ENCODE measurements at regions not wholly inside any gene's neighbourhood (a gene's known extent, or its start where the extent isn't known, plus 50 kb on each side); places are given as distances from the start of the nearest gene placed in this dataset.

DNA sequence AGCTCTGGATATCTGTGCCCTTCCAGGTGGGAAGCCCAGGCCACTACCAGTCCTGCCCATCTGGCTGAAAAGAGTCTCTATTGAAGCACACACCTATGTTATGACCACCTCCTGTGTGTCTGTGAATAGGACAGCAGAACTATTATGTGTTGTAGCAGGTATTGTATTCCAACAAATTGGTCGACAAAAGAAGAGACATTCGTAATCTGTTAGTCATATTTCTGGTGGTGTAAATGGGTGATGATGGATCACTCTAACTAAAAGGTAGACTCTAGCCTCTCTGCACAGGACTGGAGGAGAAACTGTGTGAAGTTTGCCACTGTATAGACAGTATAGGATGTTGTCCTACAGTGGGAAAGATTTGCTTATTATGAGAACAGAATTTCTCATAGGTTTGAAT, 416.1 kb downstream of the TMEM38B start:
- DNase-seq (ENCODE audit: low read depth, low spot score), result no peak
- no peak overlapping the region for H3K4me3 ChIP-seq (ENCODE audit: low read depth, low read length)
- in situ Hi-C loops (cut with HindIII; ENCODE audit: low sequenced_read_pairs), result no loop called here
- TF ChIP-seq, protein P1, sequence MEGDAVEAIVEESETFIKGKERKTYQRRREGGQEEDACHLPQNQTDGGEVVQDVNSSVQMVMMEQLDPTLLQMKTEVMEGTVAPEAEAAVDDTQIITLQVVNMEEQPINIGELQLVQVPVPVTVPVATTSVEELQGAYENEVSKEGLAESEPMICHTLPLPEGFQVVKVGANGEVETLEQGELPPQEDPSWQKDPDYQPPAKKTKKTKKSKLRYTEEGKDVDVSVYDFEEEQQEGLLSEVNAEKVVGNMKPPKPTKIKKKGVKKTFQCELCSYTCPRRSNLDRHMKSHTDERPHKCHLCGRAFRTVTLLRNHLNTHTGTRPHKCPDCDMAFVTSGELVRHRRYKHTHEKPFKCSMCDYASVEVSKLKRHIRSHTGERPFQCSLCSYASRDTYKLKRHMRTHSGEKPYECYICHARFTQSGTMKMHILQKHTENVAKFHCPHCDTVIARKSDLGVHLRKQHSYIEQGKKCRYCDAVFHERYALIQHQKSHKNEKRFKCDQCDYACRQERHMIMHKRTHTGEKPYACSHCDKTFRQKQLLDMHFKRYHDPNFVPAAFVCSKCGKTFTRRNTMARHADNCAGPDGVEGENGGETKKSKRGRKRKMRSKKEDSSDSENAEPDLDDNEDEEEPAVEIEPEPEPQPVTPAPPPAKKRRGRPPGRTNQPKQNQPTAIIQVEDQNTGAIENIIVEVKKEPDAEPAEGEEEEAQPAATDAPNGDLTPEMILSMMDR (IDR thresholded peaks at IDR 0.05; ENCODE audit: low read depth, low read length), result no peak

DNA sequence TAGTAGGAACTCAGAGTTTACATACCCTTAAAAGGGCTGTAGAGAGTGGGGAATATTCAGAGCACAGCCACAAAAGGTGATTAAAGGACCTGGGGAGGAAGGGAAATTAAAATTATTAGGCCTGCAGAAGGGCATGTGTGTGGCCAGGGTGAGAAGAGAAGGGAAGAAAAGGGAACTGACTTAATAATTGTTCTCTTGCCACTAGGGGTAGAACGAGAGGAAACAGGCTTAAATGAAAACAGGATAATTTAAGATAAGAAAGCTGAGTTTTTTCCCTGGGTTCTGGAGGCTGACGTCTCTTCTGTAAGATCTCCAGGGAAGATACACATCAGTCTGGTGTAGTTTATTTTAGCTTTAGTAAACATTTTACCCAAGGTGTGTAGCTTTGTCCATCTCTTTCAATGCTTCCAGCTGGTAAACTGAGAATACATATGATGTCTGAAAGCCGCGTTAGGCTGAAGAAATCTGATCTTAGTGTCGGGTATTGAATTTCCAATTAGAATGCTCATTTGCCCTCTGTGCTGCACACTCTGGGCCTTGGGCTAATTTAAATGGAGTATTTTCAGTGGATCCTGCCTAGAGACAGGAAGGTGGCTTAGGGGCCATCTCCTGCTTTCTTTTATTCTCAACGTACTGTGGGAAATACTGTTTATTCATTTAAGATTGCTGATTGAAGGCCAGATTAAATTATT, 416.8 kb downstream of the TMEM38B start:
- DNase-seq (ENCODE audit: low read depth, low spot score), result no peak
- in situ Hi-C loops (cut with HindIII; ENCODE audit: low sequenced_read_pairs), result no loop called here
- H3K4me3 ChIP-seq (ENCODE audit: low read depth, low read length), result no peak overlapping the region
- TF ChIP-seq, protein P1 (IDR thresholded peaks at IDR 0.05; ENCODE audit: low read depth, low read length), result no peak

DNA sequence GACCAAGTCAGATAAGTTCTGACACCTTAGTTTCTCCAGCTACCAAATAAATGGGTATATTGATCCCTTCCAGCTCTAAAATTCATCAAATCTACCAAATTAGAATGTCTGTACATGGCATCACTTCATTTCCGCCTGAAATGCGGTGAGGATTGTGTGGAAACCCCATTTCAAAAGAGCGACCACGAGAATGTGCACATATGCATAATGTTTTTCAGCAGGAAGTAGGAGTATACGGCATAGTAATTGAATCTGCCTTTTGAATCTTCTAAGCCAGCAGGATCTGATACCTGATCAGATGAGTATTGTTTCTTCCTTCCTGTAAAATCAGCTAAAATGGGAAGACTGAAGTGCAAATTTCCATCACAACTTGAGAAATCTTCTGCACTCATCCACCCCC, 418.6 kb downstream of the TMEM38B start:
- DNase-seq (ENCODE audit: low read depth, low spot score), result no peak
- in situ Hi-C loops (cut with HindIII; ENCODE audit: low sequenced_read_pairs), result no loop called here
- TF ChIP-seq, protein P1 (IDR thresholded peaks at IDR 0.05; ENCODE audit: low read depth, low read length), result no peak
- H3K4me3 ChIP-seq (ENCODE audit: low read depth, low read length), result no peak overlapping the region

DNA sequence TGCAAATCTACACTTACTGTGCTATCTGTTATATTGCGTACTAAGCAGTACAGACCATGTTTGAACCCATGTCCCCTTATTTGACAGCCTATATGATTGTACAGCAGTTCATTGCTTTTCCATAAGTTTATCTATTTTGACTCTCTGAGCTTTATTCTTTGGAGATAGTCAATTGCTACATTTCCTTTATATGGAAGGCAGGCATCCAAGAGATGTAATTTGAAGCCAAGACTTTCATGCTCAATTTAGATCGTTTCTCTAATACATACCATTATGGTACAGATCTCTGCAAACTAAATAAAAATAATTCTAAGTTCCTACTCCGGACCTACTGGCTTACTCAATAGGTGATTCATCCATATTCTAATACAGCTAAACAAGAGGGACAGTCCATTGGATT, 424.8 kb downstream of the TMEM38B start:
- in situ Hi-C loops (cut with HindIII; ENCODE audit: low sequenced_read_pairs), result no loop called here
- H3K4me3 ChIP-seq (ENCODE audit: low read depth, low read length), result no peak overlapping the region
- TF ChIP-seq, protein P1 (IDR thresholded peaks at IDR 0.05; ENCODE audit: low read depth, low read length), result no peak
- no peak for DNase-seq (ENCODE audit: low read depth, low spot score)

DNA sequence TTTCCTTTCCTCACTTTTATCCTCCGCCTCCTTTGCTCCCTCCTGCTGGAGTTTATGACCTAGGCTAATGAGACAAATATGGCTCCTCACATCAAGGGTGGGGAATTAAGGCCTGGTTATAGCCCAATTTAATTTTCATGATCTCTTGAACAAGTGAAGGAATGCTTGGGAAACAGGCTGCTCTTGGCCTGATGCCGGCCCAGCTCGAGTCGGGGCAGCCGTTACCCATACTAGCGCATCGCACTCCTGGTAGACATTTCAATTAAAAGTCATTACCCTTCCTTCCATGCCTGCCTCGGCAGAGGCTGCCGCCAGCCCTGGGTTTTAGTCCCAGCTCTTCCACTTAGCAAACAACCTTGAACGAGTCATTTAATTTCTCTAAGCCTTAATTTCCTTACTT, 425.7 kb downstream of the TMEM38B start:
- TF ChIP-seq, protein P1 (IDR thresholded peaks at IDR 0.05; ENCODE audit: low read depth, low read length), result no peak
- H3K4me3 ChIP-seq (ENCODE audit: low read depth, low read length), result no peak overlapping the region
- in situ Hi-C loops (cut with HindIII; ENCODE audit: low sequenced_read_pairs), result no loop called here
- no peak for DNase-seq (ENCODE audit: low read depth, low spot score)

DNA sequence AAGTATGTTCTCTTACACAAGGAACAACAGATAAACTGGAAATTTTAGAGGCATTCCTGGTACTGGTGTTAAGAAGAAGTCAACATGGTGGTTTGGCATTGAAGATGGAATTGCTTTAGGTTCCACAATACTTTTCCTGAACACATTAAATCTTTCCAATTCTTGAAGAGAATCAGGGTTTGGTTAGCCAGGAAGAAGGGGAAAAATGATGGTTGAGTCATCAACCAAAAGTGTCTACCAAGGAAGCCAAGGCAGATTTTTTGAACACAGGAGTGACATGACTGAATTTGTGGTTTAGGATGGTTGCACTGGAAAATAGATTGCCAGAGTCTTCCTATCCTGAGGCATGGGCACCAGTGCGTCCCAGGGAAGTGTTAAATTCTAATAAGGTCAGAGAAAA, 433.4 kb downstream of the TMEM38B start:
- H3K4me3 ChIP-seq (ENCODE audit: low read depth, low read length), result no peak overlapping the region
- peak; percentile 67 for DNase-seq (ENCODE audit: low read depth, low spot score)
- TF ChIP-seq, protein P1 (IDR thresholded peaks at IDR 0.05; ENCODE audit: low read depth, low read length), result no peak
- in situ Hi-C loops (cut with HindIII; ENCODE audit: low sequenced_read_pairs), result no loop called here

Measured in astrocyte of the spinal cord (primary cell).